Fibroblast of mammary gland (primary cell): ENCODE measurements at regions not wholly inside any gene's neighbourhood (a gene's known extent, or its start where the extent isn't known, plus 50 kb on each side); places are given as distances from the start of the nearest gene placed in this dataset.
A peak's percentile ranks its signal among the peaks of the same experiment; 100 is the strongest.
"Not testable (repeated sequence)": the region's sequence is repeated elsewhere in the genome, so short reads cannot be mapped to it uniquely, and the experiment has no call there.

Experiments used
- DNase-seq: peaks from one replicate; pipeline ENCODE4 v3.0.0-alpha.2; 2010; ENCODE audit warnings: low read depth
- H3K4me3 ChIP-seq: 2 replicates; pipeline ENCODE4 v1.5.1; 2011; ENCODE audit warnings: low read depth, mild to moderate bottlenecking, low read length, moderate library complexity; ENCODE audit not compliant: control insufficient read depth
- TF ChIP-seq, protein P1 (sequence below): conservative IDR thresholded peaks from 2 replicates; pipeline ENCODE4 v1.5.1; 2011; ENCODE audit warnings: low read depth, low read length, inconsistent platforms; ENCODE audit not compliant: control insufficient read depth, insufficient read depth

DNA sequence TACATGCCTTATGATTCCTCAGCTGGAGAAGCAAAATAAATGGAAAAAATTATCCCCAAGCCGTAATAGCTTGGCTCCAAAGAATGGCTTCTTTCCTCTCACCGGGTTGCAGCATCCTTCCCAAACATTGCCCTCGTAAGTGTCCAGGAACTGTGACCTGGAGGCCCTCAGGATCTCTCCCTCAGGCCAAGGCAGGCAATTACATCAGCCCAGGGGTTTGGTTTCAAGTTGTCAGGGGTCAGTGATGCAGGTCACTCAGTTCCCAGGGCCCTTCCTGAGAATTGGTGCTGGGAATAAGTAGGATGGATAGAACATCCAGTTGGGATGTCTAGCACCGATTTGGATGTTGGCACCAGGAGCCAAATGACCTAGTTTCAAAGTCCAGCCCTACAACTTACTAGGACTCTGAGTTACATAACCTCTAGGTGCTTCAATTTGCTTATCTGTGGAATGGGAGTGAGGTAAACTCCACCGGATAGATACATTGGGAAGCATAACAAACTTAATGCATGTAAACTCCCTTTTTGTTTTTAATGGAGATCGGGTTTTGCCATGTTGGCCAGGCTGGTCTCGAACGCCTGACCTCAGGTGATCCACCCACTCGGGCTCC, 133.5 kb upstream of the DAP start:
- DNase-seq: no peak
- H3K4me3 ChIP-seq: no peak overlapping the region
- TF ChIP-seq, protein P1, sequence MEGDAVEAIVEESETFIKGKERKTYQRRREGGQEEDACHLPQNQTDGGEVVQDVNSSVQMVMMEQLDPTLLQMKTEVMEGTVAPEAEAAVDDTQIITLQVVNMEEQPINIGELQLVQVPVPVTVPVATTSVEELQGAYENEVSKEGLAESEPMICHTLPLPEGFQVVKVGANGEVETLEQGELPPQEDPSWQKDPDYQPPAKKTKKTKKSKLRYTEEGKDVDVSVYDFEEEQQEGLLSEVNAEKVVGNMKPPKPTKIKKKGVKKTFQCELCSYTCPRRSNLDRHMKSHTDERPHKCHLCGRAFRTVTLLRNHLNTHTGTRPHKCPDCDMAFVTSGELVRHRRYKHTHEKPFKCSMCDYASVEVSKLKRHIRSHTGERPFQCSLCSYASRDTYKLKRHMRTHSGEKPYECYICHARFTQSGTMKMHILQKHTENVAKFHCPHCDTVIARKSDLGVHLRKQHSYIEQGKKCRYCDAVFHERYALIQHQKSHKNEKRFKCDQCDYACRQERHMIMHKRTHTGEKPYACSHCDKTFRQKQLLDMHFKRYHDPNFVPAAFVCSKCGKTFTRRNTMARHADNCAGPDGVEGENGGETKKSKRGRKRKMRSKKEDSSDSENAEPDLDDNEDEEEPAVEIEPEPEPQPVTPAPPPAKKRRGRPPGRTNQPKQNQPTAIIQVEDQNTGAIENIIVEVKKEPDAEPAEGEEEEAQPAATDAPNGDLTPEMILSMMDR: no peak

DNA sequence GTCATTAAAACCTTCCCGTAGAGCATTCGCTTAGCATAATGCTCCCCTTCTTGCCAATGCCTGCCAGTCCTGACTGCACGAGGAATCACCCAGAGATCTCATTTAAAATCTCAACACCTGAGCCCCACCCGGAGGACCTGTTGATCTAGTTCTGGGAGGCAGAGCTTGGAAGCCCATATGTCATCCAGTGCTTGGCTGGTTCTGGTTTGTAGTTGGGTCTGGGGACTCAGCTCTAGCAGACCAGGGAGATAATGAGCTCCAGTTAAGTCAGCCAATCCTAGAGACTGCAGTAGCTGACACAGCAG, 131.8 kb upstream of the DAP start:
- no peak overlapping the region for H3K4me3 ChIP-seq
- TF ChIP-seq, protein P1: no peak
- DNase-seq: no peak

DNA sequence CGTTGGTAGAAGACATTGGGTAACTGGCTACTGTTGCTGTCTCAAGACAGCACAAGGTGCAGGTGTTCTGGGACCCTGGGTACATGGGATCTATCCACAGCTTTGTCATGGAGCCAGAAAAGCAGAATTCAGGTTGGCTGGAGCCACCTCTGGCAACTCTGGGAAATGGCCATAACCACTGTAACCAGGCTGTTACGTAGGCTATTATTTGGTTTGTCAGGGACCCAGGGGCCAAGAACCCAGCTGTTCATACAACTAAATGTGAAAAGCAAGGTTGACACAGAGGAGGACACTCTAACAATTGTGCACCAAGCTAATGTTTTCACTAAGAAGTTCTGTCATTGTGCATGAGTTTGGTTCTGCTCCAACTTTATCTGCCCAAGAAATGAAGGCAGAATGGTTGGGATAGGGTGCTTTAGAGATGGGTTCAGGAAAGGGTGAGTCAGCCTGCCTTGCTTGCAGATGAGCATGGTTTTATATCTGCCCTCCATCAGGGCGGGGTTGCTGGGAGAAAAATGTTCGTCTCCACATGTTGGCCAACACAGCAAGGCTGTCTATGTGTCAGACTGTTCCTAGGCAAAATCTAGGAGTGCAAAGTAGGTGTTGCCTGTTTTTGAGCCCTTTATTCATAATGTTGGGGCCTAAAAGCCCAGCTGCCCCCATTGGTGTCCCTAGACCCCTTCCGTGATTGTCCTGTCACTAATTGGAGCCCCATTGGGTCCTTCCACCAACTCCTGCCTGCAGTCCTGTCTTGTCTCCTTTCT, 131.3 kb upstream of the DAP start:
- TF ChIP-seq, protein P1: no peak
- no peak for DNase-seq
- H3K4me3 ChIP-seq: no peak overlapping the region

DNA sequence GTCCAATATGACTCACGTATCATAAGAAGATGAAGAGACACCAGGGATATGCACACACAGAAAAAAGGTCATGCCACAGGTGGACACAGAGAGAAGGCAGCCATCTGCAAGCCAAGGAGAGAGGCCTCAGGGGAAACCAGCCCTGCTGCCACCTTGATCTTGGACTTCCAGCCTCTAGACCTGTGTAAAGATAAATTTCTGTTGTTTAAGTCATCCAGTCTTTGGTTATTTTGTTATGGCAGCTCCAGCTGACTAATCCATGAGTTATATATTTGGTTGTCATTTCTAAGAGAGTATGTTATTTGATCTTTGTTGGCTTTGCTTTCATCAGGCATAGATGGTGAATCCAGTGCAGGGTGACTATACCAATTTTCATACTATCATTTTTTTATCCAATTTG, 130.2 kb upstream of the DAP start:
- TF ChIP-seq, protein P1: no peak

DNA sequence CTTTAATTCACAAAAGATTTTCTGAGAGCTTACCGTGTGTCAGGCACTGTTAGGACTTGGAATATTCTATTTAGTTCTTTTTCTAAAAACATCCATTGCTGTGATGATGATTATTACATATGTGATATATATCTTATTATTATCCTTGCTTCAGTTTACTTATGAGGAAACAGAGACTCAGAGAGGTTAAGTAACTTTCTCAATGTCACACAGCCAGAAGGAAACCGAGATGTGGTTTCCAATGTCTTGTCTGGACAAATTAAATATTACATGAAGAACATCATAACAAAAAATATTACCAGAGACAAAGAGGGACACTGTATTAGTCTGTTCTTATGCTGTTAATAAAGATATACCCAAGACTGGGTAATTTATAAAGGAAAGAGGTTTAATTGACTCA, 125.5 kb upstream of the DAP start:
- TF ChIP-seq, protein P1: no peak
- DNase-seq: no peak
- H3K4me3 ChIP-seq: no peak overlapping the region

More for the DNA sequence above, 130.2 kb upstream of the DAP start:
- DNase-seq: no peak
- H3K4me3 ChIP-seq: no peak overlapping the region

DNA sequence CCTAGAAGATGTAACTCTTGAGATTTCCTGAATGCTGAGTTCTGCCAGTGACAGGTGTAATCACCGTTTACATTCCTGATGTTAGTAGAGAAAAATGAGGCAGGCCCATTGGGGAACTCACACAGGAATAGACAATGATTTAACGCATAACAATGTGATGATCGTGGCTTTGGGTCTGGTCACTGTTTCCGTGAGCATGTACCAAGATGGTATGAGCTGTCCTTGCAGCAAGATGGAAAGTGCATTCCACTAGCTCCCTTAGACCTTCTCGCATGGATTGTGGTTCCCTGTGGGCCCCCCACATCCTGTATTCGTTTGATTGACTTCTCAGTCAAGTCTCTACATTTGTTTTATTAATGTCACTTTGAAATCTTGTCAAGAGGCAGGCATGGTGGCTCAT, 124.0 kb upstream of the DAP start:
- no peak overlapping the region for H3K4me3 ChIP-seq

DNA sequence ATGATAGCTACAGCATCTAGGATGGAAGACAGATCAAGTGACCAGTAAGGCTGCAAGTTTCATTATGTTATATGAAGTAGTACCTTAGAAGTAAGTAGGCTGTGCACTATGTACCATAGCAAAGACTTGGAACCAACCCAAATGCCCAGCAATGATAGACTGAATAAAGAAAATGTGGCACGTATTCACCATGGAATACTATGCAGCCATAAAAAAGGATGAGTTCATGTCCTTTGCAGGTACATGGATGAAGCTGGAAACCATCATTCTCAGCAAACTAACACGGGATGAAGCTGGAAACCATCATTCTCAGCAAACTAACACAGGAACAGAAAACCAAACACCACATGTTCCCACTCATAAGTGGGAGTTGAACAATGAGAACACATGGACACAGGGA, 122.9 kb upstream of the DAP start:
- H3K4me3 ChIP-seq, DNase-seq: not testable (repeated sequence)

More for the DNA sequence above, 124.0 kb upstream of the DAP start:
- TF ChIP-seq, protein P1: no peak
- DNase-seq: peak; percentile 21
